ENCODE measurements at regions not wholly inside any gene's neighbourhood (a gene's known extent, or its start where the extent isn't known, plus 50 kb on each side); places are given as distances from the start of the nearest gene placed in this dataset.
A peak's percentile ranks its signal among the peaks of the same experiment; 100 is the strongest.
"Not testable (repeated sequence)": the region's sequence is repeated elsewhere in the genome, so short reads cannot be mapped to it uniquely, and the experiment has no call there.

- no peak for DNase-seq
Observed at GRCh38 chr14:66300886-66301285, 185.3 kb upstream of the CCDC196 start.

- no peak for DNase-seq
Observed at GRCh38 chr14:66306101-66306500, 180.1 kb upstream of the CCDC196 start.

GRCh38 chr14:66311058-66311457 is 175.1 kb upstream of the CCDC196 start:
- DNase-seq, result no peak

GRCh38 chr14:66311990-66312389 is 174.2 kb upstream of the CCDC196 start:
- DNase-seq, result no peak

- no peak for DNase-seq
Observed at GRCh38 chr14:66312451-66312850, 173.7 kb upstream of the CCDC196 start.

GRCh38 chr14:66315098-66315497 is 171.1 kb upstream of the CCDC196 start:
- DNase-seq, result no peak

GRCh38 chr14:66315548-66315947 is 170.6 kb upstream of the CCDC196 start:
- DNase-seq, result peak; percentile 73

- no peak for DNase-seq
Observed at GRCh38 chr14:66322564-66322963, 163.6 kb upstream of the CCDC196 start.

GRCh38 chr14:66330228-66330627 is 155.9 kb upstream of the CCDC196 start:
- no peak for DNase-seq

- DNase-seq, result no peak
Observed at GRCh38 chr14:66330916-66331315, 155.3 kb upstream of the CCDC196 start.

- DNase-seq, result not testable (repeated sequence)
Observed at GRCh38 chr14:66333293-66333692, 152.9 kb upstream of the CCDC196 start.

- no peak for DNase-seq
Observed at GRCh38 chr14:66341239-66341638, 144.9 kb upstream of the CCDC196 start.

GRCh38 chr14:66345986-66346385 is 140.2 kb upstream of the CCDC196 start:
- no peak for DNase-seq

GRCh38 chr14:66351310-66351709 is 134.9 kb upstream of the CCDC196 start:
- DNase-seq, result no peak

GRCh38 chr14:66359500-66359899 is 126.7 kb upstream of the CCDC196 start:
- DNase-seq, result peak; percentile 93

GRCh38 chr14:66360366-66360926 is 125.7 kb upstream of the CCDC196 start:
- DNase-seq, result no peak

GRCh38 chr14:66361013-66361412 is 125.2 kb upstream of the CCDC196 start:
- DNase-seq, result no peak

- peak; percentile 46 for DNase-seq
Observed at GRCh38 chr14:66365388-66365787, 120.8 kb upstream of the CCDC196 start.

- no peak for DNase-seq
Observed at GRCh38 chr14:66369157-66369697, 116.9 kb upstream of the CCDC196 start.

GRCh38 chr14:66371776-66372175 is 114.4 kb upstream of the CCDC196 start:
- no peak for DNase-seq

- DNase-seq, result no peak
Observed at GRCh38 chr14:66375046-66375964, 110.9 kb upstream of the CCDC196 start.

GRCh38 chr14:66377574-66377973 is 108.6 kb upstream of the CCDC196 start:
- DNase-seq, result no peak

GRCh38 chr14:66378712-66379505 is 107.3 kb upstream of the CCDC196 start:
- DNase-seq, result no peak
